HS-27A (cell line): ENCODE measurements at regions not wholly inside any gene's neighbourhood (a gene's known extent, or its start where the extent isn't known, plus 50 kb on each side); places are given as distances from the start of the nearest gene placed in this dataset.
A peak's percentile ranks its signal among the peaks of the same experiment; 100 is the strongest.

ENCODE experiments used
- DNase-seq: peaks from one replicate; pipeline ENCODE4 v3.0.0-alpha.2; 2012; ENCODE audit warnings: low read depth, missing footprints

- DNase-seq, result no peak
Observed at GRCh38 chr10:44781131-44781530, 130.0 kb upstream of the TMEM72 start.

GRCh38 chr10:44786286-44786850 is 124.8 kb upstream of the TMEM72 start:
- DNase-seq, result no peak

- no peak for DNase-seq
Observed at GRCh38 chr10:44787480-44788075, 123.6 kb upstream of the TMEM72 start.

- DNase-seq, result no peak
Observed at GRCh38 chr10:44788147-44789129, 122.7 kb upstream of the TMEM72 start.

GRCh38 chr10:44792119-44792775 is 118.9 kb upstream of the TMEM72 start:
- no peak for DNase-seq

GRCh38 chr10:44799966-44800365 is 111.2 kb upstream of the TMEM72 start:
- no peak for DNase-seq

- DNase-seq, result peak; percentile 75
Observed at GRCh38 chr10:44801383-44802327, 109.5 kb upstream of the TMEM72 start.

- no peak for DNase-seq
Observed at GRCh38 chr10:44803862-44804261, 107.3 kb upstream of the TMEM72 start.

DNA sequence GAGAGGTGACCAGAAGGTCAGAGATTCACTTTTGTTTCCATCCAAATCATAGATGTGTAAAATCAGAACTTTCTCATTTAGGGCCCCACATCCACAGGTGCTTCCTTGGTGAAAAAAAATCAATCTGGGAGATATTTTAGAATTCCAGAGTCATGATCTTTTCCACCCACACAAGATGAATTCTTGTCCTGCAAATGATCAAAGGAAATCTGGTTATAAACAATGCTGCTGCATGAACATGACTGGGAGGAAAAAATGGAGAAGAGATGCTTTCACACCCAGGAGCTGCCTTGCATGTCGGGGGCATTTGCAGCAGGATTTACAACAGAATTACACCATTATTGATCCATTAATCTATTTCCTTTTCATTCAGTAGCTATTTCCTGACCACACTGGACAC is 106.5 kb upstream of the TMEM72 start:
- DNase-seq, result no peak

GRCh38 chr10:44805466-44806210 is 105.5 kb upstream of the TMEM72 start:
- no peak for DNase-seq

GRCh38 chr10:44806950-44807349 is 104.2 kb upstream of the TMEM72 start:
- no peak for DNase-seq

DNA sequence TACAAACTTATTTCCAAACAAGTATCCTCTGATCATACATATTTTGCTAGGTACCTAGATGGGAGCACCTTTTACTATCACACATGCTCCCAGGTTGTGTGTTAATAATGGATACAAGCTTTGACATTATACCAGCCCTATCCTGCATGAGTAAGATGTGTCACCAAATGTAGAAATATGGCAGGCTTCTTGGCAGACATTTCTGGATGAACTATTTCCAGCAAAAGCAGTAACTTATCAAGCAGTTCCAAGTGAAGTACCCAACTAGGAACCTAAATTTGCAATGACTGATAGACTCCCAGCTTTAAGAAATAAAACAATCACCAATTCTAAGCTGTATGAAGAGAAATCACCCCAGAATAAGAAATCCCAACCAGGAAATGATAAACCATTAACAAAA is 103.7 kb upstream of the TMEM72 start:
- DNase-seq, result no peak

- no peak for DNase-seq
Observed at GRCh38 chr10:44809647-44810046, 101.5 kb upstream of the TMEM72 start.

DNA sequence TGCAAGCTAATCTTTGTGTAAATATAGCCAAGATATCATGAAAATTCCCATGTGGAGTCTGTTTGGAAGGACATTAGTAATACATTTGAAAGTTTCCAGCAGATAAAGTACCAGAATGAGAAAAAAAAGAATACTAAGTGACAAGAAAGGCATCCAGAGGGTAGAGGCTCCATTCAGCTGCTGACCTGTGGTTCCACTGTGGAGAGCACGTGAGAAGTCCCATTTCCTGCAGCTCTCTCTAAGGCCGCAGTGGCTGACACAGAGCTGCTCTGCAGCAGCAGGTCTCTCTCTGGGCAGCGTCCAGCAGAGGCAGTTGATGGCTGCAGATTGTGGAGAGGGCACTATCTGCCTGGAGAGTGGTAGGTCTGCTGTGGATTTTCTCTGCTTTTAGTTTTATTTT is 100.1 kb upstream of the TMEM72 start:
- no peak for DNase-seq

GRCh38 chr10:44813201-44813600 is 97.9 kb upstream of the TMEM72 start:
- DNase-seq, result no peak

- DNase-seq, result no peak
Observed at GRCh38 chr10:44814929-44815328, 96.2 kb upstream of the TMEM72 start.

GRCh38 chr10:44818041-44818649 is 93.0 kb upstream of the TMEM72 start:
- DNase-seq, result no peak

GRCh38 chr10:44818701-44819127 is 92.4 kb upstream of the TMEM72 start:
- DNase-seq, result no peak

DNA sequence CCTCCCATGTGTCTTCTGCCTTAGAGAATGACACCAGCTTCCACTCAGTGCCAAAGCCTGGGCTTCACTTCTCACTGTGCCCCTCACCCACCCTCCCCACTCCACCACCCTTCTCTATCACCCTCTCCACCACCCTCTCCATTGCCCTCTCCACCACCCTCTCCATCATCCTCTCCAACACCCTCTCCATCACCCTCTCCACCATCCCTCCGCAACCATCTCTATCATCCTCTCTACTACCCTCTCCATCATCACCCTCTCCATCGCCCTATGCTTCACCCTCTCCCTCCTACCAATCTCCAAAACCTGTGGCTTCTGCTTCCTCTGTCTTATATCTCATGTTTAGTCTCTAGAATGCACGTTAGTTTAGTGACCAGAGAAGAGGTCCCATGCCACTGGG is 91.0 kb upstream of the TMEM72 start:
- no peak for DNase-seq

DNA sequence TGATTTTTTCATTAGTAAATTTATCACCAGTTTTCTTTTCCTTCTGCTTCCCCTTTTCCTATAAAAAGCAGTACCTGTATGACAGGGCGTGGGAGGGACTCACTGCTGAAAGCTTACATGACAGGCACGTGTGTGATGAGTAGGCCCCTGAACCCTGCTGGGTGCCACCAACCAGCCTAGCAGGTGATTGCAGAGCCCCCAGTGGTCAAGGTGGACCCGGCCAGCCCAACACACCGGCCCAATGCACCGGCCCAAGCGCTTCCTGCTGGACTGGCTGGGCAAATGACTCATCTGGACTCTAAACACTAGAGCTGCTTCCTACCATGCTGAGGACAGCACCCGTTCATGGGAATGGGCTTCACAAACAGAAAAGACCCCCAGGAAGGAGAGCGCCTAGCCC is 89.8 kb upstream of the TMEM72 start:
- no peak for DNase-seq
